ENCODE measurements at regions not wholly inside any gene's neighbourhood (a gene's known extent, or its start where the extent isn't known, plus 50 kb on each side); places are given as distances from the start of the nearest gene placed in this dataset.

GRCh38 chr5:117411701-117412100 is 837.1 kb upstream of the SEMA6A start:
- Mint-ChIP-seq H3K4me3 (no peak overlapping the region), H3K9me3 (peaks cover 8 to 12% of the 10 kb centered on the region in 2 donors), H3K27ac (no peak overlapping the region), H3K36me3 (no peaks in the 10 kb centered on the region), H3K27me3 (ENCODE audit: low read depth in 2 of 2) (no peaks in the 10 kb centered on the region), H3K4me1 (no peaks in the 10 kb centered on the region)
- Histone ChIP-seq H3K9me3 (ENCODE audit: control insufficient read depth, insufficient read depth, low read length) (peaks cover 2% of the 10 kb centered on the region), H3K4me1 (ENCODE audit: control insufficient read depth, insufficient read depth, low read length) (no peaks in the 10 kb centered on the region), H3K4me3 (ENCODE audit: low read length) (no peak overlapping the region), H3K36me3 (ENCODE audit: control insufficient read depth, insufficient read depth, low read length) (no peaks in the 10 kb centered on the region), H3K27me3 (ENCODE audit: control insufficient read depth, insufficient read depth, low read length) (no peaks in the 10 kb centered on the region), H3K27ac (ENCODE audit: low read length) (no peak overlapping the region)
- no peak for TF ChIP-seq CTCF (IDR thresholded peaks at IDR 0.05)
- intact Hi-C loops (cut with micrococcal nuclease): no loop called here
- no peak for ATAC-seq
- no peak for DNase-seq

GRCh38 chr5:117405197-117405596 is 830.6 kb upstream of the SEMA6A start:
- Histone ChIP-seq H3K27ac (ENCODE audit: low read length) (no peak overlapping the region), H3K4me1 (ENCODE audit: control insufficient read depth, insufficient read depth, low read length) (no peaks in the 10 kb centered on the region), H3K4me3 (ENCODE audit: low read length) (no peak overlapping the region), H3K27me3 (ENCODE audit: control insufficient read depth, insufficient read depth, low read length) (no peaks in the 10 kb centered on the region), H3K36me3 (ENCODE audit: control insufficient read depth, insufficient read depth, low read length) (no peaks in the 10 kb centered on the region), H3K9me3 (ENCODE audit: control insufficient read depth, insufficient read depth, low read length) (peaks cover 2% of the 10 kb centered on the region)
- H3K27me3 Mint-ChIP-seq (ENCODE audit: low read depth in 2 of 2): no peaks in the 10 kb centered on the region
- no peak overlapping the region for H3K4me3 Mint-ChIP-seq
- H3K4me1 Mint-ChIP-seq: no peaks in the 10 kb centered on the region
- no peak overlapping the region for H3K27ac Mint-ChIP-seq
- no peak for ATAC-seq
- no peaks in the 10 kb centered on the region for H3K36me3 Mint-ChIP-seq
- TF ChIP-seq CTCF (IDR thresholded peaks at IDR 0.05): no peak
- intact Hi-C loops (cut with micrococcal nuclease): no loop called here
- WGBS (ENCODE audit: insufficient coverage): 92% methylated on average over 2 of the region's 2 CpGs
- peaks cover 14 to 15% of the 10 kb centered on the region in 2 donors for H3K9me3 Mint-ChIP-seq
- DNase-seq: no peak

- Mint-ChIP-seq H3K4me1 (no peaks in the 10 kb centered on the region), H3K4me3 (no peak overlapping the region), H3K27me3 (ENCODE audit: low read depth in 2 of 2) (no peaks in the 10 kb centered on the region), H3K9me3 (peaks cover 22% of the 10 kb centered on the region in 2 donors), H3K36me3 (no peaks in the 10 kb centered on the region), H3K27ac (no peak overlapping the region)
- H3K27me3 ChIP-seq (ENCODE audit: control insufficient read depth, insufficient read depth, low read length): no peaks in the 10 kb centered on the region
- no peaks in the 10 kb centered on the region for H3K36me3 ChIP-seq (ENCODE audit: control insufficient read depth, insufficient read depth, low read length)
- intact Hi-C loops (cut with micrococcal nuclease): no loop called here
- TF ChIP-seq CTCF (IDR thresholded peaks at IDR 0.05): no peak
- H3K27ac ChIP-seq (ENCODE audit: low read length): no peak overlapping the region
- no peaks in the 10 kb centered on the region for H3K9me3 ChIP-seq (ENCODE audit: control insufficient read depth, insufficient read depth, low read length)
- no peak for DNase-seq
- no peak for ATAC-seq
- no peaks in the 10 kb centered on the region for H3K4me1 ChIP-seq (ENCODE audit: control insufficient read depth, insufficient read depth, low read length)
- 76% methylated on average over 6 of the region's 6 CpGs for WGBS (ENCODE audit: insufficient coverage)
- no peak overlapping the region for H3K4me3 ChIP-seq (ENCODE audit: low read length)
Observed at GRCh38 chr5:117394506-117395157, 820.0 kb upstream of the SEMA6A start.

GRCh38 chr5:117393125-117393524 is 818.5 kb upstream of the SEMA6A start:
- 63% methylated on average over 2 of the region's 2 CpGs for WGBS (ENCODE audit: insufficient coverage)
- DNase-seq (no peak), ATAC-seq (no peak)
- Mint-ChIP-seq H3K4me1 (no peaks in the 10 kb centered on the region), H3K27ac (no peak overlapping the region), H3K36me3 (no peaks in the 10 kb centered on the region), H3K4me3 (no peak overlapping the region), H3K9me3 (peaks cover 20% of the 10 kb centered on the region in 2 donors), H3K27me3 (ENCODE audit: low read depth in 2 of 2) (no peaks in the 10 kb centered on the region)
- no peak overlapping the region for H3K4me3 ChIP-seq (ENCODE audit: low read length)
- intact Hi-C loops (cut with micrococcal nuclease): no loop called here
- TF ChIP-seq CTCF (IDR thresholded peaks at IDR 0.05): no peak
- H3K36me3 ChIP-seq (ENCODE audit: control insufficient read depth, insufficient read depth, low read length): no peaks in the 10 kb centered on the region
- no peaks in the 10 kb centered on the region for H3K4me1 ChIP-seq (ENCODE audit: control insufficient read depth, insufficient read depth, low read length)
- no peak overlapping the region for H3K27ac ChIP-seq (ENCODE audit: low read length)
- no peaks in the 10 kb centered on the region for H3K27me3 ChIP-seq (ENCODE audit: control insufficient read depth, insufficient read depth, low read length)
- no peaks in the 10 kb centered on the region for H3K9me3 ChIP-seq (ENCODE audit: control insufficient read depth, insufficient read depth, low read length)
